Epithelial cell of esophagus (primary cell): ENCODE measurements at regions not wholly inside any gene's neighbourhood (a gene's known extent, or its start where the extent isn't known, plus 50 kb on each side); places are given as distances from the start of the nearest gene placed in this dataset.

ENCODE experiments used
- DNase-seq: peaks from one replicate; pipeline ENCODE4 v3.0.0; 2010; ENCODE audit warnings: low read depth
- H3K4me3 ChIP-seq: 2 replicates; pipeline ENCODE4 v1.5.1; 2011; ENCODE audit warnings: mild to moderate bottlenecking, low read length, control low read depth
- CTCF ChIP-seq: IDR thresholded peaks from 2 replicates; pipeline ENCODE4 v1.5.1; 2011; ENCODE audit warnings: low read depth, mild to moderate bottlenecking, low read length, control low read depth, inconsistent platforms; ENCODE audit not compliant: insufficient read depth; ENCODE audit errors: missing control alignments

- no peak for DNase-seq
- H3K4me3 ChIP-seq, result no peak overlapping the region
- TF ChIP-seq CTCF, result no peak
Measured at GRCh38 chr4:147037069-147037468, 91.4 kb upstream of the TTC29 start.

- no peak overlapping the region for H3K4me3 ChIP-seq
- no peak for DNase-seq
- TF ChIP-seq CTCF, result no peak
Measured at GRCh38 chr4:147039976-147040575, 94.4 kb upstream of the TTC29 start.

GRCh38 chr4:147040874-147041273, 95.2 kb upstream of the TTC29 start:
- H3K4me3 ChIP-seq, result no peak overlapping the region
- no peak for DNase-seq
- no peak for TF ChIP-seq CTCF

DNA sequence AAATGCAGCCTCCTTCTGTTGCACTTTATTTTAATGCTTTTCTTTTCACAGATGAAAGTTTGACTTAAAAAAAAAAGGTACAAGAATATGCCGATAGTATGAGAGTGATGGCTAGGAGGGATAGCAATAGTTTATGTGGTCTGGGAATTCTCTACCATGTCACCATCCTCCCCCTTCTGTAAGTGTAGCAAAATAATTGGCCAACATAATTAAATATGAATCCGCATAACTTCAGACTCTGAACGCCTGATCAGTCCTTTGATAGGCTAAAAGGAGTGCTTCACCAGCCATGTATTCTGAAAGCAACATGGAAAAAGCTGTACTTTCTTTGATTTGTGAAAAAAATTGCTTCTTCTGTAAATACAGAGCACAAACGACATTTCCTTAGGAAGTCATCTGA, 95.7 kb upstream of the TTC29 start:
- H3K4me3 ChIP-seq, result no peak overlapping the region
- no peak for DNase-seq
- TF ChIP-seq CTCF, result no peak

DNA sequence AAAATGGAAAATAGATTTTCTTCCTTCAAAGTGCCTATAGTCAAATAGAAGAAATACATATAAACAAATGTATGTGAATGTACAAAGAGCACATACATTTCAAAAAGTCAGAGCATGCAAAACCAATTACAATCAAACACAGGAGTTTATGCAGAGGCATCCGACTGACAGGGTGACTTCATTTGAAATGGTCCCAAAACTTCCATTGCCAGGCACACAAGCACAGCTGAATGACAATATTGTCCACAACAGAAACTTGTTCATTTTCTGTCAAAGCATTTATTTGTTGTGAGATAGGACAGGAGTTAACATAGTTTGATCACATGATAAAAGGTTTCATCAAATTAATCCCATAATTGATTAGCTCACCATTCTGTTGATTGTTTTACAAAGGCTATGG, 96.4 kb upstream of the TTC29 start:
- no peak overlapping the region for H3K4me3 ChIP-seq
- TF ChIP-seq CTCF, result no peak
- no peak for DNase-seq

DNA sequence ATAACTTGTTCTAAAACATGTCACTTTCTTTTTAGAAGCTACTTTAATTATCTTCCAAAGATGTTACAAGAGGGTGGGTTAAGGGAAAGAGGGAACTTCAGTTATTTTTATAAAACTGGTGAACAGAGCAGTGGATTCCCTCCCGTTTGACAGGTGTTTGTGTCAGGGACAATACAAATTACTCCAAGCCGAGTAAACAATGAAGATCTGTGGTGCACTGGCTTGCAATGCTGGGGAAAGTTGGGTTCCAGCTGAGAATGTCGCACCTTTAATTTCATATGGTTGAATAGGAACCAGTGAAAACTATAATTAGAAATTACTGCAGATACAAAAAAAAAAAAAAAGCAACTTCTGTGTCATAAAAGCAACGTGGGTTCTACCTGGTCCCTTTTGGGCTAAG, 98.6 kb upstream of the TTC29 start:
- no peak for TF ChIP-seq CTCF
- no peak overlapping the region for H3K4me3 ChIP-seq
- no peak for DNase-seq

- DNase-seq, result no peak
- H3K4me3 ChIP-seq, result no peak overlapping the region
- no peak for TF ChIP-seq CTCF
Measured at GRCh38 chr4:147049946-147050345, 104.3 kb upstream of the TTC29 start.
